GM18505 (cell line): ENCODE measurements at regions not wholly inside any gene's neighbourhood (a gene's known extent, or its start where the extent isn't known, plus 50 kb on each side); places are given as distances from the start of the nearest gene placed in this dataset.

ENCODE experiments used
- ATAC-seq: cut with Tn5 transposase; IDR thresholded peaks from one replicate; pipeline ENCODE4 v1.9.1; 2021; ENCODE audit not compliant: unreplicated experiment
- POLR2A ChIP-seq: IDR thresholded peaks from 4 replicates; pipeline ENCODE4 v1.6.1; 2011; ENCODE audit warnings: borderline replicate concordance; ENCODE audit not compliant: insufficient read depth, insufficient read length; ENCODE audit errors: extremely low read depth

- no peak for ATAC-seq
- no peak for TF ChIP-seq POLR2A
Observed at GRCh38 chr15:98568382-98569017, 79.8 kb upstream of the IGF1R start.

GRCh38 chr15:98570119-98570518 is 78.2 kb upstream of the IGF1R start:
- ATAC-seq: no peak
- TF ChIP-seq POLR2A: no peak

GRCh38 chr15:98580572-98580971 is 67.8 kb upstream of the IGF1R start:
- no peak for ATAC-seq
- no peak for TF ChIP-seq POLR2A

- no peak for TF ChIP-seq POLR2A
- no peak for ATAC-seq
Observed at GRCh38 chr15:98581715-98582114, 66.6 kb upstream of the IGF1R start.

GRCh38 chr15:98582900-98583554 is 65.3 kb upstream of the IGF1R start:
- TF ChIP-seq POLR2A: no peak
- no peak for ATAC-seq

- ATAC-seq: no peak
- no peak for TF ChIP-seq POLR2A
Observed at GRCh38 chr15:98583771-98584430, 64.4 kb upstream of the IGF1R start.

GRCh38 chr15:98586066-98586465 is 62.3 kb upstream of the IGF1R start:
- no peak for TF ChIP-seq POLR2A
- ATAC-seq: no peak

GRCh38 chr15:98592136-98592535 is 56.2 kb upstream of the IGF1R start:
- ATAC-seq: no peak
- no peak for TF ChIP-seq POLR2A

GRCh38 chr15:98596131-98596530 is 52.2 kb upstream of the IGF1R start:
- no peak for ATAC-seq
- TF ChIP-seq POLR2A: no peak

GRCh38 chr15:98596885-98597392 is 51.4 kb upstream of the IGF1R start:
- no peak for ATAC-seq
- no peak for TF ChIP-seq POLR2A

GRCh38 chr15:98597666-98598065 is 50.7 kb upstream of the IGF1R start:
- no peak for TF ChIP-seq POLR2A
- ATAC-seq: no peak
